ENCODE measurements at regions not wholly inside any gene's neighbourhood (a gene's known extent, or its start where the extent isn't known, plus 50 kb on each side); places are given as distances from the start of the nearest gene placed in this dataset.

GRCh38 chr10:113449006-113449695, 103.7 kb upstream of the HABP2 start:
- H3K4me3 ChIP-seq (ENCODE audit: low read length), result no peak overlapping the region
- DNase-seq (ENCODE audit: low read depth), result peak; percentile 86
- TF ChIP-seq CTCF (conservative IDR thresholded peaks at IDR 0.05; ENCODE audit: low read length), result no peak

- no peak for TF ChIP-seq CTCF (conservative IDR thresholded peaks at IDR 0.05; ENCODE audit: low read length)
- DNase-seq (ENCODE audit: low read depth), result no peak
- no peak overlapping the region for H3K4me3 ChIP-seq (ENCODE audit: low read length)
Measured at GRCh38 chr10:113450046-113450804, 102.6 kb upstream of the HABP2 start.

GRCh38 chr10:113450906-113451305, 101.9 kb upstream of the HABP2 start:
- no peak for DNase-seq (ENCODE audit: low read depth)
- H3K4me3 ChIP-seq (ENCODE audit: low read length), result no peak overlapping the region
- no peak for TF ChIP-seq CTCF (conservative IDR thresholded peaks at IDR 0.05; ENCODE audit: low read length)

GRCh38 chr10:113452146-113452845, 100.6 kb upstream of the HABP2 start:
- H3K4me3 ChIP-seq (ENCODE audit: low read length), result no peak overlapping the region
- no peak for TF ChIP-seq CTCF (conservative IDR thresholded peaks at IDR 0.05; ENCODE audit: low read length)
- DNase-seq (ENCODE audit: low read depth), result peak; percentile 48

- DNase-seq (ENCODE audit: low read depth), result no peak
- no peak for TF ChIP-seq CTCF (conservative IDR thresholded peaks at IDR 0.05; ENCODE audit: low read length)
- no peak overlapping the region for H3K4me3 ChIP-seq (ENCODE audit: low read length)
Measured at GRCh38 chr10:113453351-113453750, 99.5 kb upstream of the HABP2 start.

GRCh38 chr10:113454341-113455061, 98.4 kb upstream of the HABP2 start:
- peak; percentile 54 for DNase-seq (ENCODE audit: low read depth)
- H3K4me3 ChIP-seq (ENCODE audit: low read length), result peak overlapping the region; percentile 18; the same call in 1 of the 2 replicates
- peak; percentile 83 for TF ChIP-seq CTCF (conservative IDR thresholded peaks at IDR 0.05; ENCODE audit: low read length)

Data from AG10803 (cell line).